WERI-Rb-1 (cell line): ENCODE measurements at regions not wholly inside any gene's neighbourhood (a gene's known extent, or its start where the extent isn't known, plus 50 kb on each side); places are given as distances from the start of the nearest gene placed in this dataset.

Experiments used
- DNase-seq: peaks from one replicate; pipeline ENCODE4 v3.0.0-alpha.2; 2020
- H3K27ac ChIP-seq: fragments of 250-450 bp; sonication (Bioruptor Pico); 2 replicates; pipeline ENCODE4 v1.5.1; 2020; ENCODE audit warnings: mild to moderate bottlenecking, moderate library complexity
- H3K27me3 ChIP-seq: fragments of 250-450 bp; sonication (Bioruptor Pico); 2 replicates; pipeline ENCODE4 v1.5.1; 2021; ENCODE audit warnings: mild to moderate bottlenecking, low read depth, moderate library complexity; ENCODE audit not compliant: insufficient read depth, severe bottlenecking
- H3K36me3 ChIP-seq: fragments of 250-450 bp; sonication (Bioruptor Pico); 2 replicates; pipeline ENCODE4 v1.5.1; 2020; ENCODE audit warnings: mild to moderate bottlenecking, moderate library complexity
- H3K4me3 ChIP-seq: 2 replicates; pipeline ENCODE4 v1.5.1; 2011; ENCODE audit warnings: low read depth, mild to moderate bottlenecking, control low read depth, low read length
- H3K9me3 ChIP-seq: fragments of 250-450 bp; sonication (Bioruptor Pico); 2 replicates; pipeline ENCODE4 v1.5.1; 2021; ENCODE audit warnings: mild to moderate bottlenecking, moderate library complexity; ENCODE audit not compliant: severe bottlenecking
- TF ChIP-seq, protein P1 (sequence below): IDR thresholded peaks from 2 replicates; pipeline ENCODE4 v1.5.1; 2011; ENCODE audit warnings: low read depth, mild to moderate bottlenecking, control low read depth, inconsistent platforms, low read length

DNA sequence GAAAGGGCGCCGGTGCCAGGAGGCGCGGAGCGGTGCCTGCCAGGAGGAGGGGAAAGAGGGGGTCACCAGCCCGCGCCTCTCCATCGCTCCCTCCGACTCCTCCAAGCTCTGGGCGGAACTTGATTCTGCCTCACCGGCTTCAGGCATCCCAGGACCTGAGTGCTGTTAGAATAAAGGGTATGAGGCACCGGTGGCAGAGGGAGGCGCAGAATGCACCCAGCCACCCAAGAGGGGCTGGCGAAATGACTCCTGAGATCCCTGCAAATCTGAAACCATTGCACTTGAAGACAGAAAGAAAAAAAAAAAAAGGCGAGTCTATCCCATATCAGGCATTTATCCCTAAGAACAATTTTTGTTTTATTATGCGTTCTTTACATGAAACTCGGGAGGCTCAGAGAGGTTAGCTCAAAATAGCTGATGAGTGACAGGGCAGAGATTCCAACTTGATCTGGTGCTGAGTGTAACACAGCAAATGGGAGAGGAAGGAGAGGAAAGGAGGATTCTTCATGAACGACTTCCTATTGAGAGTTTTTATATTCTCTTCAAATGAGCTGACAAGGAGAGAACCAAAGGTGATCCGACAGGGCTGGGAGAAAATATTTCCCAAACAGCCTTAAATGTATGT lies 157.0 kb upstream of the FRMD4B start:
- DNase-seq, result no peak
- peak overlapping the region; percentile 52 for H3K4me3 ChIP-seq
- no peaks in the 10 kb centered on the region for H3K36me3 ChIP-seq
- TF ChIP-seq, protein P1, sequence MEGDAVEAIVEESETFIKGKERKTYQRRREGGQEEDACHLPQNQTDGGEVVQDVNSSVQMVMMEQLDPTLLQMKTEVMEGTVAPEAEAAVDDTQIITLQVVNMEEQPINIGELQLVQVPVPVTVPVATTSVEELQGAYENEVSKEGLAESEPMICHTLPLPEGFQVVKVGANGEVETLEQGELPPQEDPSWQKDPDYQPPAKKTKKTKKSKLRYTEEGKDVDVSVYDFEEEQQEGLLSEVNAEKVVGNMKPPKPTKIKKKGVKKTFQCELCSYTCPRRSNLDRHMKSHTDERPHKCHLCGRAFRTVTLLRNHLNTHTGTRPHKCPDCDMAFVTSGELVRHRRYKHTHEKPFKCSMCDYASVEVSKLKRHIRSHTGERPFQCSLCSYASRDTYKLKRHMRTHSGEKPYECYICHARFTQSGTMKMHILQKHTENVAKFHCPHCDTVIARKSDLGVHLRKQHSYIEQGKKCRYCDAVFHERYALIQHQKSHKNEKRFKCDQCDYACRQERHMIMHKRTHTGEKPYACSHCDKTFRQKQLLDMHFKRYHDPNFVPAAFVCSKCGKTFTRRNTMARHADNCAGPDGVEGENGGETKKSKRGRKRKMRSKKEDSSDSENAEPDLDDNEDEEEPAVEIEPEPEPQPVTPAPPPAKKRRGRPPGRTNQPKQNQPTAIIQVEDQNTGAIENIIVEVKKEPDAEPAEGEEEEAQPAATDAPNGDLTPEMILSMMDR, result no peak
- no peak overlapping the region for H3K27ac ChIP-seq
- H3K9me3 ChIP-seq, result no peaks in the 10 kb centered on the region
- H3K27me3 ChIP-seq, result peaks cover 39% of the 10 kb centered on the region

DNA sequence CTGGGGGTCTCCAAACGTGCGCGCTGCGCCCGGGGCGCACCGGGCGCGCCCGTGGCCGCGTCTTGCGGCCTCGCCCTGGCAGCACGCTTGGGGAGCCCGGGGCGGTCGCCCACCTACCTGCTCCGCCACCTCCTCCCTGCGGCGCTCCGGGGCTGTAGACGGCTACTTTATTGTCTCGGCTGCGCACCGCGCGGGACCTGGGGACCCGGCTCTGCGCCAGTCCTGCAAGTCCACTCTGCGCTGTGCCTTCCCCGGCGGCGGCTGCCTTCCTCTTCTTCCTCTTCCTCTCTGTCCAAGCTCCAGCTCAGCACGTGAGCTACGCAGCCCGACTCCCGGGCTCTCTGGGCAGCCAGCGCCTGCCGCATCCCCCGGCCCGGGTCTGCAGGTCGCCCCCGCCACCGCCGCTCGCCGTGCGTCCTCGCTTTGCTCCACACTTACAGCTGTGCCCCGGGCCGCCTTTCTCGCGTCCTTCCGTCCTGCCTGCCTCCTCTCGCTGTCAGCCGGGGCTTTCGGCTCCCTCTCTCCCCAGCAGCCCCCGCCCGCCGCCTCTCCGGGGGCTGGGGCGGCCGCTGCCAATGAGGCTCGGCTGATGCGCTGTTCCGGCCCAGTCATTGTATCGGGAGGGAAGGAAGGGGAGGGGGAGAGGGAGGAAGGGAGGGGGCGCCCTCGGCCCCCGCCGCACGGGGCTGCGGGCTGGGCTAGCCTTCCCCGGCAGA lies 156.4 kb upstream of the FRMD4B start:
- no peaks in the 10 kb centered on the region for H3K9me3 ChIP-seq
- peak overlapping the region; percentile 52 for H3K4me3 ChIP-seq
- TF ChIP-seq, protein P1, result no peak
- H3K27me3 ChIP-seq, result peaks cover 39% of the 10 kb centered on the region
- peak; percentile 21 for DNase-seq
- H3K27ac ChIP-seq, result no peak overlapping the region
- H3K36me3 ChIP-seq, result no peaks in the 10 kb centered on the region

DNA sequence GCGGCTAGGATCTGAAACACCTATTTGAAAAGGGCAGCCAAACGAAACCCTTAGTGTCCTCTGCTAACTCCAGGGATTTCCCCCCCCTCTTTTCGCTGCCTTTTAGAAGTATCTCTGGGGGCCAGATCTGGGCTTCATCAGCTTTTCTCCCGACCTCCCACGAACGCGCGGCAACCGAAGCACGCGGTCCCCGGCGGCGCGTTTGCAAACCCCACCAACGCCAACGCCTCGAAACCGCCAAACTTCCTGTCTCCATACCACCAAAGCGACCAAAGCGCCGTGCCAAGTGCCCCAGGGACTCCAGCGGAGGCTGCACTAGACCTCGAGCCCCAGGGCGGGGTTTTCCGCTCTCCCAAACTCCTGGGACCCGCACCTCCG lies 155.8 kb upstream of the FRMD4B start:
- TF ChIP-seq, protein P1, result no peak
- Histone ChIP-seq H3K4me3 (peak overlapping the region; percentile 52), H3K27me3 (peaks cover 42% of the 10 kb centered on the region), H3K27ac (no peak overlapping the region), H3K36me3 (no peaks in the 10 kb centered on the region), H3K9me3 (no peaks in the 10 kb centered on the region)
- no peak for DNase-seq

DNA sequence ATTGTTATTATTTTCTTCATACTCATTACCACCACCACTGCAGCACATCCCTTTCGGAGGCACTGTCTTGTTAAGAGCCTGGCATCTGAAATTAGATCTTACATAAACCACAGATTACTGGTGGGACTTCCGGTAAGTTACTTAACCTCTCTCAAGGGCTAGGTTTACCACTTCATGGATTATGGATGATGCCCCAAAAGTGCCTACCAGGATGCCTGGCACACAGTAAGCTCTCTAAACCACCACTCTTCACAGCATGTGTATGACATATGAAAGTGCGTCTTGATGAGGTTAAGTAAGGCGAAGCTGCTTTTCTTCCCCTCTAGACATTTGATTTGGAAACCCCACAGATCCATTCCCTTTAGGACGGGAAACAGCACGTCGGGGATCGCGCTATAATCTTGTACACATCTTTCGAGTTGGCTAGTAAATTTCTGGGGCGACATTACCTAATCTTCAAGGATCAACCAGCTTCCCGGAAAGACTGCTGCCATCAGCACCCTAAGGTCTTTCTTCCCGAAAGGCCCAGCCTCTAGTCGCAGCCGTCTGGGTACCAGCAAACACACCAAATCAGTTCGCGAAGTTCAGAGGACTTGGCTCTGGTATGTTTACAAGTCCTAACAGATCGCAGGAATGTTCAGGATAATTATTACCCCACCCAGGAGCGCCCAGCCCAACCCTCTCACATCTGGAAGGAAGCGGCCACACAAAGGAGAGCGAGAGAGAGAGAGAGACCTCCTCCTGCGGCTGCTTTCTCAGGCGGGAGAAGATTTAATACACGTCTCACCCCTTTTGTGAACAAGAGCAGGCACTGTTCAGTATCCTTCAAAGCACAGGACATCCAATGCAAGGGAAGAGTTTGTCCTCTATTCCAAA lies 155.1 kb upstream of the FRMD4B start:
- TF ChIP-seq, protein P1, result no peak
- Histone ChIP-seq H3K27me3 (peaks cover 42% of the 10 kb centered on the region), H3K4me3 (no peak overlapping the region), H3K36me3 (no peaks in the 10 kb centered on the region), H3K9me3 (no peaks in the 10 kb centered on the region), H3K27ac (no peak overlapping the region)
- DNase-seq, result no peak

DNA sequence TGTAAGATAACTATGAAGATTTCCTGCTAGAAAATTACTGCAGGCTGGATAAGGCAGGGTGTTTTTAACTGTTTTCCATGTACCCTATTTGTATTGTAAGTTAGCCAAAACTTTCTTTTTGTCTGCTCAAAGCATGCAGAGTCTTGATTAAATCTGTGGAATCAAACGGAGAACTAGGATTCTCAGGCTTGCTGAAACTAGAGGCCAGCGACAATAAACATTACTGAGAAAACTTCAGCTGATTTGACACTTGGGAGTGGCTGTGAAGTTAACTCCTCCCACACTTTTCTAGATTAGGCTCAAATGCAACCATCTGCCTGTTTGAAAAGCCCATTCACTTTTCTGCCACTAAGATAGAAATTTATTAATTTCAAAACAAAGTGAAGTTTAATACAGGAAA lies 153.2 kb upstream of the FRMD4B start:
- Histone ChIP-seq H3K27ac (no peak overlapping the region), H3K36me3 (no peaks in the 10 kb centered on the region), H3K4me3 (no peak overlapping the region), H3K27me3 (peaks cover 42% of the 10 kb centered on the region), H3K9me3 (no peaks in the 10 kb centered on the region)
- DNase-seq, result no peak
- TF ChIP-seq, protein P1, result no peak
